ENCODE measurements at regions not wholly inside any gene's neighbourhood (a gene's known extent, or its start where the extent isn't known, plus 50 kb on each side); places are given as distances from the start of the nearest gene placed in this dataset.

DNA sequence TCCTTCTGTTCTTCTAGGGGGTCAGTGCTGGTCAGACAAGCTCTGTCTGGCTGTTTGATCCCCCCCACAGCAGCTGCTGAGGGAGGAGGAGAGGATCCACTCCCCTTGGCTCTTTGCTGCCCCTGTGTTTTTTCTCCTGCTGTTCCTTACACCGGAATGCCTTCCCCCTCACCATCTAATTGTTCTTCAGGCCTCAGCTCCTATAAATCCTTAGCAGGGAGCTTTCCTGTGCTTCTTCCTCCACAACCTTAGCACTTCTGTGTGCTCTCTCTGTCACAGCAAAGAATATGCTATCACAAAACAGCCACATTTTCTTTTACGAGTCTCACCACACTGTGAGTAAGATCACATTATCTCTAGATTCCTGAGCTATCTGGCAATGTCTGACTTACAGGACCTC is 196.6 kb downstream of the OTOR start:
- TF ChIP-seq, protein P1, sequence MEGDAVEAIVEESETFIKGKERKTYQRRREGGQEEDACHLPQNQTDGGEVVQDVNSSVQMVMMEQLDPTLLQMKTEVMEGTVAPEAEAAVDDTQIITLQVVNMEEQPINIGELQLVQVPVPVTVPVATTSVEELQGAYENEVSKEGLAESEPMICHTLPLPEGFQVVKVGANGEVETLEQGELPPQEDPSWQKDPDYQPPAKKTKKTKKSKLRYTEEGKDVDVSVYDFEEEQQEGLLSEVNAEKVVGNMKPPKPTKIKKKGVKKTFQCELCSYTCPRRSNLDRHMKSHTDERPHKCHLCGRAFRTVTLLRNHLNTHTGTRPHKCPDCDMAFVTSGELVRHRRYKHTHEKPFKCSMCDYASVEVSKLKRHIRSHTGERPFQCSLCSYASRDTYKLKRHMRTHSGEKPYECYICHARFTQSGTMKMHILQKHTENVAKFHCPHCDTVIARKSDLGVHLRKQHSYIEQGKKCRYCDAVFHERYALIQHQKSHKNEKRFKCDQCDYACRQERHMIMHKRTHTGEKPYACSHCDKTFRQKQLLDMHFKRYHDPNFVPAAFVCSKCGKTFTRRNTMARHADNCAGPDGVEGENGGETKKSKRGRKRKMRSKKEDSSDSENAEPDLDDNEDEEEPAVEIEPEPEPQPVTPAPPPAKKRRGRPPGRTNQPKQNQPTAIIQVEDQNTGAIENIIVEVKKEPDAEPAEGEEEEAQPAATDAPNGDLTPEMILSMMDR (conservative IDR thresholded peaks at IDR 0.05; ENCODE audit: low read length) = no peak
- no peak for TF ChIP-seq EZH2phosphoT487 (IDR thresholded peaks at IDR 0.05; ENCODE audit: borderline replicate concordance, low read depth, low read length)

Measured in OCI-LY7 (cell line).